Lung (tissue), 11 donors: ENCODE measurements at regions not wholly inside any gene's neighbourhood (a gene's known extent, or its start where the extent isn't known, plus 50 kb on each side); places are given as distances from the start of the nearest gene placed in this dataset.

Source experiments
- ATAC-seq: fragments of 200-7000 bp; cut with Tn5 transposase; one replicate; pipeline ENCODE4 v1.9.1; 2020; ENCODE audit warnings: moderate number of reproducible peaks; ENCODE audit not compliant: insufficient read depth, low FRiP score
- DNase-seq, 3 donors: peaks; one replicate each; pipeline ENCODE4 v3.0.0-alpha.2; 2013 to 2017
- H3K27ac ChIP-seq, 2 donors: one replicate each; pipeline ENCODE4 v1.5.1; 2013; ENCODE audit warnings: mild to moderate bottlenecking in 2 of 2, moderate library complexity in 2 of 2, control low read depth in 1 of 2, inconsistent platforms in 1 of 2, low read depth in 1 of 2, low read length in 1 of 2
- H3K27me3 ChIP-seq, 3 donors: one replicate each; pipeline ENCODE4 v1.5.1; 2013; ENCODE audit warnings: low read length in 2 of 3; ENCODE audit not compliant: control insufficient read depth in 3 of 3, insufficient read depth in 3 of 3
- H3K36me3 ChIP-seq, 4 donors: one replicate each; pipeline ENCODE4 v1.5.1; 2013; ENCODE audit warnings: low read length in 4 of 4, mild to moderate bottlenecking in 1 of 4, moderate library complexity in 1 of 4; ENCODE audit not compliant: control insufficient read depth in 4 of 4, insufficient read depth in 4 of 4
- H3K4me1 ChIP-seq, 5 donors: one replicate each; pipeline ENCODE4 v1.5.1; 2013; ENCODE audit warnings: low read length in 5 of 5, mild to moderate bottlenecking in 2 of 5, moderate library complexity in 1 of 5; ENCODE audit not compliant: control insufficient read depth in 5 of 5, insufficient read depth in 5 of 5
- H3K4me3 ChIP-seq: one replicate; pipeline ENCODE4 v1.5.1; 2013; ENCODE audit warnings: mild to moderate bottlenecking, control low read depth, moderate library complexity
- H3K9ac ChIP-seq, 2 donors: one replicate each; pipeline ENCODE4 v1.5.1; 2013; ENCODE audit warnings: low read length in 2 of 2, control low read depth in 1 of 2; ENCODE audit not compliant: insufficient read depth in 1 of 2
- H3K9me3 ChIP-seq, 4 donors: one replicate each; pipeline ENCODE4 v1.5.1; 2013; ENCODE audit warnings: low read length in 3 of 4, mild to moderate bottlenecking in 1 of 4, moderate library complexity in 1 of 4; ENCODE audit not compliant: control insufficient read depth in 4 of 4, insufficient read depth in 3 of 4
- CTCF ChIP-seq: IDR thresholded peaks from 2 replicates; pipeline ENCODE4 v1.5.1; 2012; ENCODE audit warnings: mild to moderate bottlenecking; ENCODE audit errors: control extremely low read depth, extremely low read depth
- whole genome bisulfite sequencing, 2 donors: extraction: QIAGEN DNeasy Blood & Tissue Kit; methylation state at CpG; one replicate each; pipeline ENCODE4 v1.1.7; 2013; 5-methylcytosine and 5-hydroxymethylcytosine counted together
- donor health status: control.
- donor health status: control.
- donor health status: Bipolar disorder and iron deficiency.
- donor health status: healthy.
- donor health status: DM: yes; HTN: yes; CAD: no.

- Histone ChIP-seq H3K27ac (no peak overlapping the region), H3K9me3 (peaks cover 0 to 2% (median 0%) of the 10 kb centered on the region in 4 donors), H3K9ac (no peak overlapping the region), H3K27me3 (no peaks in the 10 kb centered on the region), H3K4me3 (no peak overlapping the region), H3K4me1 (peaks cover 0 to 5% (median 0%) of the 10 kb centered on the region in 5 donors), H3K36me3 (no peaks in the 10 kb centered on the region)
- DNase-seq: no peak
- WGBS, 2 donors: 89 to 97% methylated on average over 2 of the region's 2 CpGs
- no peak for ATAC-seq
- no peak for TF ChIP-seq CTCF
These were observed 512.9 kb upstream of the ID2 start for GRCh38 chr2:8168876-8169424.

- ATAC-seq: no peak
- WGBS, 2 donors: 79 to 95% methylated on average over 3 of the region's 3 CpGs
- Histone ChIP-seq H3K9me3 (peaks cover 0 to 4% (median 0%) of the 10 kb centered on the region in 4 donors), H3K36me3 (no peaks in the 10 kb centered on the region), H3K9ac (no peak overlapping the region), H3K27ac (no peak overlapping the region), H3K4me1 (peaks cover 0 to 5% (median 0%) of the 10 kb centered on the region in 5 donors), H3K4me3 (no peak overlapping the region), H3K27me3 (no peaks in the 10 kb centered on the region)
- TF ChIP-seq CTCF: no peak
- no peak for DNase-seq
These were observed 512.4 kb upstream of the ID2 start for GRCh38 chr2:8169443-8169842.

- Histone ChIP-seq H3K4me3 (no peak overlapping the region), H3K36me3 (no peaks in the 10 kb centered on the region), H3K9me3 (peaks cover 0 to 6% (median 0%) of the 10 kb centered on the region in 4 donors), H3K4me1 (peaks cover 0 to 5% (median 0%) of the 10 kb centered on the region in 5 donors), H3K27me3 (no peaks in the 10 kb centered on the region), H3K9ac (no peak overlapping the region), H3K27ac (no peak overlapping the region)
- 84 to 88% methylated on average over 7 of the region's 7 CpGs for WGBS, 2 donors
- no peak for ATAC-seq
- no peak for DNase-seq
- no peak for TF ChIP-seq CTCF
These were observed 511.1 kb upstream of the ID2 start for GRCh38 chr2:8170552-8171327.
